ENCODE measurements at regions not wholly inside any gene's neighbourhood (a gene's known extent, or its start where the extent isn't known, plus 50 kb on each side); places are given as distances from the start of the nearest gene placed in this dataset.

GRCh38 chr16:50985733-50986132 is 165.3 kb downstream of the SALL1 start:
- ChIA-PET POLR2A (no interaction called here), CTCF (no interaction called here)
- no peak for DNase-seq (ENCODE audit: low read depth, low spot score)
- Histone ChIP-seq H2AFZ (ENCODE audit: low read depth, low read length) (no peak overlapping the region), H3K4me3 (replicated peaks in 1 of 3; ENCODE audit: insufficient read depth in 1 of 3, low read depth in 1 of 3, low read length in 3 of 3) (no peak overlapping the region), H3K79me2 (ENCODE audit: control insufficient read depth, insufficient read depth, low read length) (no peaks in the 10 kb centered on the region), H3K9me1 (replicated peaks; ENCODE audit: control insufficient read depth, extremely low read depth, insufficient read depth, low read length) (no peaks in the 10 kb centered on the region), H3K36me3 (ENCODE audit: control insufficient read depth in 2 of 2, extremely low read depth in 1 of 2, insufficient read depth in 2 of 2, low read length in 2 of 2) (no peaks in the 10 kb centered on the region), H3K9me3 (replicated peaks; ENCODE audit: control insufficient read depth, insufficient read depth, low read length) (peaks cover 2% of the 10 kb centered on the region), H3K27me3 (ENCODE audit: control insufficient read depth in 2 of 2, insufficient read depth in 2 of 2, low read length in 2 of 2) (no peaks in the 10 kb centered on the region), H3K4me2 (ENCODE audit: insufficient read depth, low read length) (no peak overlapping the region), H3K4me1 (ENCODE audit: control insufficient read depth, extremely low read depth, insufficient read depth, low read length) (no peaks in the 10 kb centered on the region), H3K27ac (ENCODE audit: insufficient read depth, low read depth, low read length) (no peak overlapping the region), H3K9ac (replicated peaks; ENCODE audit: extremely low read depth, insufficient read depth, low read length) (no peak overlapping the region), H4K20me1 (replicated peaks; ENCODE audit: control insufficient read depth, extremely low read depth, insufficient read depth, low read length) (no peaks in the 10 kb centered on the region)
- TF ChIP-seq POLR2A (IDR thresholded peaks at IDR 0.05; ENCODE audit: low read depth, low read length) (no peak), JUN (IDR thresholded peaks at IDR 0.05; ENCODE audit: borderline replicate concordance, insufficient read depth, insufficient read length, low read depth) (no peak), GATA2 (IDR thresholded peaks at IDR 0.05; ENCODE audit: insufficient read depth, insufficient read length, low read depth, low read length) (no peak), MYC (IDR thresholded peaks at IDR 0.05; ENCODE audit: low read depth, low read length) (no peak), FOS (IDR thresholded peaks at IDR 0.05; ENCODE audit: borderline replicate concordance, insufficient read depth, low read length) (no peak), EZH2 (IDR thresholded peaks at IDR 0.05; ENCODE audit: borderline replicate concordance, low read depth, low read length, severe bottlenecking) (no peak), POLR2AphosphoS5 (IDR thresholded peaks at IDR 0.05; ENCODE audit: insufficient read depth, low read depth, low read length) (no peak)
- TF ChIP-seq, protein P1, sequence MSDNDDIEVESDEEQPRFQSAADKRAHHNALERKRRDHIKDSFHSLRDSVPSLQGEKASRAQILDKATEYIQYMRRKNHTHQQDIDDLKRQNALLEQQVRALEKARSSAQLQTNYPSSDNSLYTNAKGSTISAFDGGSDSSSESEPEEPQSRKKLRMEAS (IDR thresholded peaks at IDR 0.05; ENCODE audit: insufficient read depth, insufficient read length): no peak
- TF ChIP-seq, protein P2, sequence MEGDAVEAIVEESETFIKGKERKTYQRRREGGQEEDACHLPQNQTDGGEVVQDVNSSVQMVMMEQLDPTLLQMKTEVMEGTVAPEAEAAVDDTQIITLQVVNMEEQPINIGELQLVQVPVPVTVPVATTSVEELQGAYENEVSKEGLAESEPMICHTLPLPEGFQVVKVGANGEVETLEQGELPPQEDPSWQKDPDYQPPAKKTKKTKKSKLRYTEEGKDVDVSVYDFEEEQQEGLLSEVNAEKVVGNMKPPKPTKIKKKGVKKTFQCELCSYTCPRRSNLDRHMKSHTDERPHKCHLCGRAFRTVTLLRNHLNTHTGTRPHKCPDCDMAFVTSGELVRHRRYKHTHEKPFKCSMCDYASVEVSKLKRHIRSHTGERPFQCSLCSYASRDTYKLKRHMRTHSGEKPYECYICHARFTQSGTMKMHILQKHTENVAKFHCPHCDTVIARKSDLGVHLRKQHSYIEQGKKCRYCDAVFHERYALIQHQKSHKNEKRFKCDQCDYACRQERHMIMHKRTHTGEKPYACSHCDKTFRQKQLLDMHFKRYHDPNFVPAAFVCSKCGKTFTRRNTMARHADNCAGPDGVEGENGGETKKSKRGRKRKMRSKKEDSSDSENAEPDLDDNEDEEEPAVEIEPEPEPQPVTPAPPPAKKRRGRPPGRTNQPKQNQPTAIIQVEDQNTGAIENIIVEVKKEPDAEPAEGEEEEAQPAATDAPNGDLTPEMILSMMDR (IDR thresholded peaks at IDR 0.05; ENCODE audit: extremely low read depth in 1 of 2, insufficient read depth in 1 of 2, low read depth in 1 of 2, low read length in 2 of 2): no peak
- dilution Hi-C loops (cut with MboI; ENCODE audit: extremely low pct_ligation_motif_present, low sequenced_read_pairs) (no loop called here), intact Hi-C loops (cut with micrococcal nuclease) (no loop called here)
- FAIRE-seq: no peak
- no TSS peak for BruUV-seq (replicated peaks)

All from endothelial cell of umbilical vein (primary cell).